ENCODE measurements at regions not wholly inside any gene's neighbourhood (a gene's known extent, or its start where the extent isn't known, plus 50 kb on each side); places are given as distances from the start of the nearest gene placed in this dataset.

DNA sequence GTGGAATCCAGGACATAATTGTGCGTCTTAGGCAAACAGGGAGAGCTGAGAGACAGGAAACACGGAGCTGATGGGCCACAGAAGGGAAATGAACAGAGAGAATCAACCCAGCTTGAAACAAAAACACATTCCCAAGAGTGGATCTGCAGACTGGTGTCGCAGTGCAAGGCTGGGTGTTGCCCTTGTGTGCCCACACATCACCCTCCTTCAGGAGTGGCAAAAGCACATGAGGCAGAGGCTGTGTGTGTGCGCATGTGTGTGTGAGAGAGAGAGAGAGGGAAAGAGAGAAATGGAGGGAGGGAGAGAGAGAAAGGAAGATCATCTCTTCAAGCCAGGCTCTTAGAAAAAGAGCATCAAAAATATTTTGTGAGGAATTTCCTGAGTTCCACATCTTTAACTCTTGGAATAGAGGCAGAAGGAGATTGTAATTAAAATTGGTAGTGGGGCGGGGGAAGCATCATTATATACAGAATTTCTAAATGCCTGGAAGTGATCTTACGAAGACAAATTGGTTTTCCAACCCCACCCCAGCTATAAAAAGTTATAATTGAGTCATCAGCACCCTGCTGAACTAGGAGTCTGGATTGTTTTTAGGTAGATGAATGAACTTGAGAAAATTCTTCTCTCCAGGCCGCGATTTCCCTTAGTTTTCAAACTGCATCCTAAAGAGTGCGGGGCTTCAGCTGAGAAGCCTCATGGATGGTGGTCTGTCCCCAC is 480.7 kb downstream of the NPHP4 start:
- DNase-seq = no peak

DNA sequence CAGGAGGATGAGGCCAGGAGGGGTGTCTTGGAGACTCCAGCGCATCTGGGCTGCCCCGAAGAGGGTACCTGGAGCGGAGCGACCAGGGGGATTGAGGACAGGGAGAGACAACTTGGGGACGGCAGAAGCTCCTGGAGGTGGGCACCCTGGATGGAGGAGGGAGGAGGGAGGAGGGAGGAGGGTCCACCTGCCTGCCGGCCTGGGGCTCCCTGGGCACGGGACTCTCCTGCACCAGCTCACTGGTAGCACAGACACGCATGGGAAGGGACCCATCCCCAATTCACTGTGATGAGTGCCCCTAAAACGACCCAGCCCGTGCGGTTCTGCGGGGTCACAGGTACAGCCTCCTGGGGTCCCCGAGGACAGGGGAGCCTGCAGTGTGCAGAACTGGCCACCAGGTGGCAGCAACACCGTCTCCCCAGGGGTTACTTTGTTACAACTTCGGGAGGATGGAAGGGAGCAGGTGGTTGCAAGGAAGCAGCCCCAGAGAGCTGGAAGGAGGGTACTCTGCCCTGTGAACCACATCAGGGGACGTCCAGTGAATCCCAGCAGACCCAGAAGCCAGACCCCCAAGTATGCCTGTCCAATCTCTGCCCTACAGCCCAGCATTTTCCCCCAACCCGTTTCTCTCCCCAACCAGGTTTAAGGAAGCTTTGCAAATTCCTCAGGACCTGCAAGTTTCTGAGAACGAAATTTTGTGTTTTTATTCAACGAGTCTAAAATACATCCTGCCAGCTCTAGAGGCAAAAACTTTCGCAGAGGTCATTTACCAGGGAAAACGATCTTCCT is 482.4 kb downstream of the NPHP4 start:
- no peak for DNase-seq

DNA sequence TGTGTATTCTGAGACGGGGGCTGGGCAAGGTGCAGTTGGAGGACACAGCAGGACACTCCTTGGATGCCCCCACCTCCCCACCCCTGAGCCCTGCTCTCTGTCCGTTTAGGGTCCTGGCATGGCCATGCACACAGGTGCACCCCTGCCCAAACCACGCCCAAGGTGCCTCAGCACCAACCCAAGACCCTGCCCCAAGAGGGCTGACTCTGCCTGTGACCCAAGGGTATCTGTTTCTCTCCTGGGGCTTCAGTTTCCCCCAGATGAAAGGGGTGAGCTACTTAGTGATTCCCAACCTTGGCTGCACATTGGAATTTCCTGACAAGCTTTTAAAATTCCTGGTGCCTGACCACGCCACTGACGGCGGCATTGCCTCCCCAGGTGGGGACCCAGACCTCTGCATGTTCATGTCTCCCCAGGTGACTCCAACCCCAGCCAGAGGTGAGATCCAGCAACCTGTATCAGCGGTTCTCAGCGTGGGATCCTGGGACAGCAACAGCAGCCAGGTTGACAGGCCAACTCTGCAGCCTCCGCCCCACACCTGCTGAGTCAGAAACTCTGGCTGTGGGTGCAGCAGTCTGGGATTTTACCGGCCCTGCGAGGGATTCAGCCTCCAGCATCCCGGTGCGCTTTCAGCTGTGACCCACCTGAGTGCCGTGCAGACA is 483.4 kb downstream of the NPHP4 start:
- no peak for DNase-seq

DNA sequence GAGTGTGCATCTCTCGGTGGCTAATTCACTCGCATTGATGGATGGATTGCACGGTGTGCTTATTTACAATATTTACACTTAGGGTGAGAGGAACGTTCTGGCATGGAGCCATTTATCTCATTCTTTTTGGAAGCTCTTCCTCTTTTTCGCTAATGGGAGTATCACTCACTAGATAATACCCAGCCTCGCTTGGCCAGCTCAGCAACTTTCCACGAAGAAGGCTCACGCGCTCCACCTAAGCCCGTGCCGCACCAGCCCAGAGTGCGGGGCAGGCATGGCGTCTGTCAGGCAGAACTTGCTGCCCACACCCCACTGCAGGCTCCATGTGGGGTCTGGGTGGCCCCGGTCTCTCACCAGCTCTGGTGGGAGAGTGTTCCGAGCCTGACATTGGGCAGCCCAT is 484.9 kb downstream of the NPHP4 start:
- no peak for DNase-seq

DNA sequence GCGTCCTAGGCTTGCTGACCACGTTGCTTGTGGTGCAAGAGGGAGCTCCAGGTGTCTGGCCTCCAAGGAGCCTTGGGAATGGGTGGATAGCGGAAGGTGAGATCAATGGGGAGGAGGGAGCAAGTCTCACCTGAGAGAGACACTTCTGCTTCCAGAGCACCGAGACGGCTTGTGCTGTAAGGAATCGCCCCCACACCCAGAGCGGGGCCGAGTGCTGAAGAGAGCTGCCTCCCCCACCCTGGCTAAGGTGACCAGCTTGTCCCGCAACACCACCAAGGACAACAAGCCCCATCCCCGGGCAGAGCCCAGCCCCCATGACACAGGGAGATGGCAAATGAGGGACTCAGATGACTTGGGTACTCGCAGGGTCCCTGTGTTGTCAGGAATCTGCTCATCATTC is 485.6 kb downstream of the NPHP4 start:
- DNase-seq = no peak

DNA sequence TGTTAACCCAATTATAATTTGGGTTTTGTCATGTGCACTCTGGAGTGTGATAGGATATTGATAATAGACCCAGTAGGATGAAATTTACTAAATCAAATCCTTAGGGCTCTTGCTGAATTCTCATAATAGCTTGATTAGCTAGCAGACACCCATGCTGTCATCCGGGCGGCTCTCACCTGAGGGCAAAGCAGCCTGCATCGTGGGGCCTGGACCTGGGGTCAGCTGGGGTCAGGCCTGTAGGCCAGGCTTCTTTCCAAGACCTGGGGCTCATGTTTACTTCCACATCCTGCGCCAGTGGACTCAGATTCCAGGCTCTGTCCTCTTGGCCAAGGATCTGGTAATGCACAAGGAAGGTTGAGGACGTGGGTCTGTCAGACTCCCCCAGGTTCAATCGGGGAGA is 486.3 kb downstream of the NPHP4 start:
- no peak for DNase-seq

GRCh38 chr1:5504364-5504740 is 487.9 kb downstream of the NPHP4 start:
- no peak for DNase-seq

- DNase-seq = no peak
These were observed 488.5 kb downstream of the NPHP4 start for GRCh38 chr1:5503556-5504363.

DNA sequence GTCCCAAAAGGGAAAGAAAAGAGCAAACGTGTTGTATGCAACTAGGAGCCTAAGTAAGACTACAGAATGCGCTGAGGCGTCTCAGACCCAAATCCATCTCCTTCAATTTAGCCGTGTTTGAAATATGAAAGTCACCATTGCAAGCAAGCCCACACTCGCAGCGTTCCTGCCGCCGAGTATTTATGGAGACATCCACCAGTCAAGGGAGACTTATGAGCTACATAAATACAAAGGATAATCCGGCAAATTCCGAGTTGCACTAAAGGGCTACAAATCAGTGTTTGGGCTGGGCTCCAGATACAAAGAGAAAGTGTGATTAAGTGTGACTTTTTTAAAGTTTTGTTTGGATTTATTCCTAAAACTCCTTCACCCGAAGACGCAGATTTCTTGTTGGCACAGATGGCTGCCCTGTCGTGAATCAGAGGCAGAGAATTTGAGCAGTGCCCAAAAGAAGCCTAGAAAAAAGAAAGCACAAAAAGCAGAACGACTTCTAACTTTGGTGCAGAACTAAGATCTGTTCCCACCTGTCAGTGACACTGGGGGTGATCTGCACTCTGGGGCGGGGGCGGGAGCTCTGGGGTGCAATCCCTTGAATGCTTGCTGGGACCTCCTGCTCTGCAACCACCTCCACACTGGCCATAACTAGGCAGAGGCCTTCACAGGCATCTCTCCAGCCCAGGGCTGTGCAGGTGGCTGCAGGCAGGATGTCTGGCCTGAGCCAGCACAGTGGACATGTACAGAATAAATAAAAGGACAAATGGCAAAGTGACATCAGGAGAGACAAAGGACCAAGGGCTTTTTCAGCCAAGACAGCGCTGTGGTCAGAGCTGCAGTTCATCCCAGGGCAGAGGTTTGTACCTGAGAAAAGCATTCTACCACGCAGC is 489.7 kb downstream of the NPHP4 start:
- no peak for DNase-seq

DNA sequence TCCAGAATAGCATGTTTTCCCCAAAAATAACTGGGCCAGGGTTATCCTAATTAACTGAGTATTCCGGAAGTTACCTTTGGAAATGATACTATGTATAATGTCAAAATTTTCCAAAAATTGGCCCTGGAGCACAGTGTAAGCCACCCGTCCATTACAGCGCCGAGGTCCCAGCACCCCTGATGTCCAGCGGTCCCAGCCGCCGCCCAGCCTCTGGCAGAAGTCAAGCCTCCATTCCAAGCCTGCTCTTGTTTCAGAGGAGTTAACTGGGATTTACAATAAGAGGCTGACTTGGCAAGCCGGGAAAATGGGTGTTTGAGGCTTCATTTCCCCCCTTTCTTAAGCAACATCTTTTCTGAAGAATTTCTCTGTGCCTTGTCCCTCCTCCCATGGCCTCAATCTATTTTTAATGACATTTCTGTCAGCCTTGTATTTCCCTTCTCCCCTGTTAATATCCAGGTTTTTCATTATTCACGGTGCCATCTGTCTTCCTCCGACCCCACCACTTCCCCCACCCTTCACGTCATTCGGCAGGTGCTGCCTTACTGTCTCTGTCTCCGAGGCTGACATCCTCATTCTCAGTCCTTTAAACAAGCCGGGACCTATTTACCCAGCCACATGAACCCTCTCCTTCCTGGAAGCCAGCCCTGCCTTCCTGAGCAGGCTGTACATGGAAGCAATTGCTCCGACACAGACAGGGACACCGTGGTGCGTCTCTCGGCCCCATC is 490.9 kb downstream of the NPHP4 start:
- DNase-seq = no peak

DNA sequence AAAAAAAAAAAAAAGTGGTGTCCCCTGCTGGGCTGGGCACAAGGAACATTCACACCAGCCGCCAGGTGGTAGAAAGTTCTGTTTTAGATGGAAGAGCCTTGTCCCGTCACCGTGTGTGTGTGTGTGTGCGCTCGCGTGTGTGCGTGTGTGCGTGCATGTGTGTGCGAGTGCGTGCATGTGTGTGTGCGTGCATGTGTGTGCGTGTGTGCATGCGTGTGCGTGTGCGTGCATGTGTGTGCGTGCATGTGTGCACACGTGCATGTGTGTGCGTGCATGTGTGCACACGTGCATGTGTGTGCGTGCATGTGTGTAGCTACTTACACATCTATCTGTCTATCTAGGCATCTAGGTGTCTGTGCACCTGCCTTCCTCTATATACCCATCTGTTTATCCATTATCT is 491.7 kb downstream of the NPHP4 start:
- DNase-seq = no peak

- DNase-seq = no peak
These were observed 494.7 kb downstream of the NPHP4 start for GRCh38 chr1:5497503-5497902.

DNA sequence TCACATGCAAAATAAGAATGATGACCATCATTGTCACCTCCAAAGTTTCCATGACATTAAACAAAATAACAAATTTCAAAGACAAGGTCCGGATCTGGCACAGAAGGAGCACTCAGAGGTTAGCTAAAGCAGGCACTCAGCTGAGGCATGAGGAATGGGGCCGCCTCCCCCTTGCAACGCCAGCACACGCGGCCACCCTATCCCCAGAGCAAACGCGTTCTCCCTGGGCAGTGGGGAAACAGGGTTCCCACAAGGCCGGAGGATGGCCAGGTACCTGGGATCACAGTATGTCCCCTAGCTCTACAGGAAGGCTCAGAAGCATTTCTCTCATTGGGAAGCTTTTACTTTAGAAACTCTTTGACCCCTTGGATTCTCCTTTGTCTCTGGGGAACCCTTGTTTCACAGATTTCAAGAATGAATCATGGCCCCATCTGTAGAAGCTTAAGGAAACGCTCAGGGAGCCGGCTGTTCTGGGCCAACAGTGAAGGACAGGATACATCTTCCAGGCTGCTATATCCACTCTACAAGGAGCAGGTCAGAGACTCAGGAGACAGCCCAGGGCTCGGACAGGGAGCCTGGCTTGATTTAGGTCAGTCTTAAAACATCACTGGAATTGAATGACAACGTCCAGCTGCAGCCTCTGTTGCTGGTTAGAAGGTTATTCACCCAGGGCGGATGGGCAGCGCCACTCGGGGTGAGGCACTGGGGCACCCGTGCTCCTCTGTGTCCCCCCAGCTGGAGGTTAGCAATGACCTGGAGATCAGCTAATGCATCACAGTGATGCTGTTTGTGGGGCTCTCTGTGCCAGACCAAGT is 496.4 kb downstream of the NPHP4 start:
- DNase-seq = no peak

DNA sequence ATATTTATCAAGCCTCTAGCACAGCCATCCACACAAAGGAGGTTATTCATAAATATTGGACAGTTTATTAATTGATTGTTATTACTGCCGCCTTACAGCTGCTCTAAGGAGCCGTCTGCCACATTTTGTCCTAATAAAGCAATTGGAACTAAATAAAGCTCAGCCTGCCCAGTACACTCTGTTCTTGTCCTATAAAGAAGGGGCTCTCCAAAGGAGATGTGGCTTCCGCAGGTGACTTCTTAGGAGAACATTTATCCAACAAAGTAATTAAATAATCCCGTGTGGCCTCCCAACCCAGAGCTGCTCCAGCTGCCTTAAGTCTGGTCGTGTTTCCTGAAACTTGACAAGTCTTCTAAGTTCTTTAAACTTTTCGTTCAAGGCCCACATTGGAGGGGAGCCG is 497.7 kb downstream of the NPHP4 start:
- DNase-seq = no peak

GRCh38 chr1:5493851-5494311 is 498.3 kb downstream of the NPHP4 start:
- no peak for DNase-seq

DNA sequence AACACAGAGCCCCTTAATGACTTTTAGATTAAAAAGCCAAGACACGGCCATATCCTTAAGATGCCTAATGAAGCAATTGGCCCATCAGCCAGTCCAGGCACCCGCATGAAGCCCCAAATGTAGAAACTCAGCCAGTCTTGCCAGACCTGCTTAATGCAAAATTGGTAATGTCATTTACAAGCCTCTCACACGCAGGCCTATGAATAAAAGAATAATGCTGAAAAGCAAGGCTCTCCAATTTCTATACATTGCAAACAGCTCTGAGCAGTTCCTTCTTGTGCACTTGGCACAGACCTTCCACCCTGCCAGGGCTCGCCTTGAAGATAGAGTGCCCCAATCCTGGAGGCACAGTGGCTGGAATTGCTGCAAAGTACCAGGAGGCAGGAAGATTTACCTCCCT is 498.9 kb downstream of the NPHP4 start:
- no peak for DNase-seq

DNA sequence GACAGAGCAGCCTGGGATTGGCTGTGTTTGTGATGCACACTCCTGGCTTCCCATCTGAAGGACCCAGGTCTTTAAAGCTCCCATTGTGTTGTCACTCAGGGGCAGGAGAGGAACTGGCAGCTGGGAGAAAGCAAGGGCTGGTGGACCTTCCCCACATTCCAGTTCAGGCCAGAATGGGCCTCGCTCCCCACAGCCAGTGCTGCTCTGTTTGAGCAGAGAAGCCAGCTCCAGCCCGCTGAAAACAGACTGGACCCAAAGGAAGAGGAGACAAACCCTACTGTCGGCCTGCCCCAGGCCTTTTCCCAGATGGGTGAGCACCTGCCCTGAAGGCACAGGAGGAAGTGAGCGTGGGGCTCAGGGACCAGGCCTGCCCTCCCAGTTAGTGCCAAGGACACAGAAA is 499.4 kb downstream of the NPHP4 start:
- no peak for DNase-seq

DNA sequence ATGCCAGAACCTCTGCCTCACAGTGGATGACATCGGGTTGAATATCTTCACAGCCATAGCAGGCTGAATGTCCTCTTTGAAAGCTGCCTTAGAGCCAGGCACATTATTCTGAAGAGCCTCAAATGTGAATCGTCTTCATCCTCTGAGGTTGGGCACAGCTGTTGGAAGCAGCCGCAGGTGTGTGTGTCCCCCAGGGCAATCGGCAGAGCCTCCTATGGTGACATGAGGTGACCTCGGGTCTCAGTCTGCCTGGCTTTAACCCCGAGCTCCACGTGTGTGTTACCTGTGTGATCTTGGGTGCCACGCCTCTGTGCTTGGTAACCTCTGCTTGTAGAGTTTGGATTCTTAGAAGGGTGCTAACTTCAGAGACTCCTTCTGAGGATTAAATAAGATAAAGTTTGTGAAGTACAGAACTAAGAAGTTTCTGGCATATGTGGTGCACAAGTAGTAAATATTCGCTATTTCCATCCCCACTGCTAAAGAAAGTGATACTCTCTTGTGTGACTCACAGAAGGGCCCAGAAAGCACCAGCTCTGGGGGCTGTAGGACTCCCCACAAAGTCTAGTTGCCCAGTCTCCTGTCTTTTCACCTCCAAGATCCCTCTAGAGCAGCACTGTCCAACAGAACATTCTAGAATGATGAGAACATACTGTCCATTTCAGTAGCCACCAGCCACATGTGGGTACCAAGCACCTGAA is 500.9 kb downstream of the NPHP4 start:
- no peak for DNase-seq

- no peak for DNase-seq
These were observed 501.6 kb downstream of the NPHP4 start for GRCh38 chr1:5490635-5491034.

DNA sequence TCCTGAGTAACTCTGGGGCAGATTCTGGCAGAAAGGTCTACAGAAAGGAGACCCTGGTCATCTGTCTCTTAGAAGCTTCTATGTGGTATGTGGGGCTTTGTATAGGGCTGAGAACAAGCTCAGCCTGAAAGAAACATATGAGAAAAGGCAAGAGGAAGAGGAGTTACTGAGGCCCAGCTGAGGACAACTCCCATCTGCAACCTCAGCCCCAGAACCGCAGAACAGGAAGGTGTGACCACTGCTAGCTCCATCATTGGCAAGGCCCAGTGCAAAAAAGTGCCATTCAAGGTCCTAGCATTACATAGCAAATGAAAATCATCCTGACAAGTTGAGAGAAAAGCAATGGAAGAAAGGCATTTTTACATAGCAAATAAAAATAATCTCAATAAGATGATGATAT is 503.8 kb downstream of the NPHP4 start:
- DNase-seq = no peak

Measured in NCI-H510A (cell line).